Stomach (tissue), 8 donors: ENCODE measurements at regions not wholly inside any gene's neighbourhood (a gene's known extent, or its start where the extent isn't known, plus 50 kb on each side); places are given as distances from the start of the nearest gene placed in this dataset.

Experiments
- DNase-seq, 2 donors: peaks; one replicate each; pipeline versions ENCODE4 v3.0.0 to v3.0.0-alpha.2; 2013 to 2019
- H3K27ac ChIP-seq, 5 donors: fragments of 200-600 bp in 4 of 5; sonication (generic) in 4 of 5; one replicate each; pipeline ENCODE4 v1.5.1; 2013 to 2019; ENCODE audit warnings: mild to moderate bottlenecking in 1 of 5, moderate library complexity in 1 of 5
- H3K27me3 ChIP-seq, 3 donors: fragments of 200-600 bp; sonication (generic); one replicate each; pipeline ENCODE4 v1.5.1; 2017 to 2019; ENCODE audit warnings: mixed run types in 1 of 3
- H3K36me3 ChIP-seq, 4 donors: fragments of 200-600 bp; sonication (generic); 1 replicate in 3 of 4; 2 replicates in 1 of 4; pipeline ENCODE4 v1.5.1; 2016 to 2019
- H3K4me1 ChIP-seq, 4 donors: fragments of 200-600 bp; sonication (generic); one replicate each; pipeline ENCODE4 v1.5.1; 2016 to 2019
- H3K4me3 ChIP-seq, 4 donors: fragments of 200-600 bp; sonication (generic) in 3 of 4; one replicate each; pipeline ENCODE4 v1.5.1; 2016 to 2019; ENCODE audit warnings: mild to moderate bottlenecking in 1 of 4
- H3K9me3 ChIP-seq, 4 donors: fragments of 200-600 bp; sonication (generic); one replicate each; pipeline ENCODE4 v1.5.1; 2016 to 2019
- CTCF ChIP-seq, 7 experiments: fragments of 450-650 bp in 4 of 7; fragments of 200-600 bp in 3 of 7; sonication (generic) in 3 of 7; IDR thresholded peaks; one replicate each; pipeline ENCODE4 v1.5.1; 2016 to 2019; ENCODE audit warnings: antibody characterized with exemption in 7 of 7, control low read depth in 2 of 7, mild to moderate bottlenecking in 1 of 7
- EP300 ChIP-seq: sonication (generic); formaldehyde crosslinking; IDR thresholded peaks from one replicate; pipeline ENCODE4 v1.6.1; 2017; ENCODE audit warnings: antibody characterized with exemption
- POLR2A ChIP-seq, 4 donors: fragments of 450-650 bp; IDR thresholded peaks; one replicate each; pipeline ENCODE4 v1.6.1; 2016; ENCODE audit warnings: antibody characterized with exemption in 4 of 4, control low read depth in 2 of 4, mild to moderate bottlenecking in 1 of 4, moderate library complexity in 1 of 4
- POLR2AphosphoS5 ChIP-seq, 3 donors: sonication (generic); formaldehyde crosslinking; IDR thresholded peaks; one replicate each; pipeline ENCODE4 v1.6.1; 2016; ENCODE audit warnings: antibody characterized with exemption in 3 of 3
- WGBS, 5 donors: extraction: QIAGEN DNeasy Blood & Tissue Kit in 3 of 5; methylation state at CpG; one replicate each; pipeline versions ENCODE4 v1.1.5 to v1.1.7; 2013 to 2018; 5-methylcytosine and 5-hydroxymethylcytosine counted together
- intact Hi-C: fragments of 100-400 bp; cut with DNase I; formaldehyde crosslinking; loops from one replicate; pipeline ENCODE4 v1.15.1; 2023; ENCODE audit warnings: low total_unique reads
- donor health status: healthy with polysubstance abuse.
- donor health status: Bipolar disorder and iron deficiency.
- donor health status: healthy.

GRCh38 chr12:23340351-23340750 is 609.1 kb downstream of the SOX5 start:
- Histone ChIP-seq H3K36me3 (no peaks in the 10 kb centered on the region), H3K4me1 (no peaks in the 10 kb centered on the region), H3K4me3 (no peak overlapping the region), H3K9me3 (no peaks in the 10 kb centered on the region), H3K27ac (no peak overlapping the region), H3K27me3 (no peaks in the 10 kb centered on the region)
- TF ChIP-seq POLR2AphosphoS5 (IDR thresholded peaks at IDR 0.05) = no peak
- no peak for TF ChIP-seq EP300
- no peak for TF ChIP-seq POLR2A (IDR thresholded peaks at IDR 0.05)
- WGBS, 5 donors = 56 to 73% (median 65%) methylated on average over 1 of the region's 1 CpG
- DNase-seq = no peak
- intact Hi-C loops = no loop called here

GRCh38 chr12:23342407-23342806 is 607.1 kb downstream of the SOX5 start:
- TF ChIP-seq POLR2AphosphoS5 (IDR thresholded peaks at IDR 0.05) = no peak
- TF ChIP-seq CTCF (IDR thresholded peaks at IDR 0.05) = no peak
- no peak for TF ChIP-seq POLR2A (IDR thresholded peaks at IDR 0.05)
- no peak for TF ChIP-seq EP300
- no peak for DNase-seq
- Histone ChIP-seq H3K4me1 (no peaks in the 10 kb centered on the region), H3K4me3 (no peak overlapping the region), H3K9me3 (no peaks in the 10 kb centered on the region), H3K36me3 (no peaks in the 10 kb centered on the region), H3K27ac (no peak overlapping the region), H3K27me3 (no peaks in the 10 kb centered on the region)
- intact Hi-C loops = no loop called here
- WGBS, 5 donors = 66 to 93% (median 82%) methylated on average over 1 of the region's 1 CpG

GRCh38 chr12:23349564-23349963 is 599.9 kb downstream of the SOX5 start:
- TF ChIP-seq CTCF (IDR thresholded peaks at IDR 0.05) (no peak), EP300 (no peak), POLR2AphosphoS5 (IDR thresholded peaks at IDR 0.05) (no peak), POLR2A (IDR thresholded peaks at IDR 0.05) (no peak)
- no peaks in the 10 kb centered on the region for H3K27me3 ChIP-seq
- no peaks in the 10 kb centered on the region for H3K9me3 ChIP-seq
- no peak for DNase-seq
- H3K27ac ChIP-seq = no peak overlapping the region
- no peak overlapping the region for H3K4me3 ChIP-seq
- H3K4me1 ChIP-seq = no peaks in the 10 kb centered on the region
- H3K36me3 ChIP-seq = no peaks in the 10 kb centered on the region
- 41 to 54% (median 48%) methylated on average over 3 of the region's 3 CpGs for WGBS, 5 donors
- intact Hi-C loops = no loop called here

- no peak overlapping the region for H3K27ac ChIP-seq
- no peaks in the 10 kb centered on the region for H3K27me3 ChIP-seq
- H3K4me1 ChIP-seq = no peaks in the 10 kb centered on the region
- H3K9me3 ChIP-seq = no peaks in the 10 kb centered on the region
- intact Hi-C loops = no loop called here
- no peak for DNase-seq
- WGBS, 5 donors = 70 to 91% (median 82%) methylated on average over 2 of the region's 2 CpGs
- TF ChIP-seq POLR2A (IDR thresholded peaks at IDR 0.05) (no peak), POLR2AphosphoS5 (IDR thresholded peaks at IDR 0.05) (no peak), CTCF (IDR thresholded peaks at IDR 0.05) (no peak), EP300 (no peak)
- no peaks in the 10 kb centered on the region for H3K36me3 ChIP-seq
- no peak overlapping the region for H3K4me3 ChIP-seq
Observed at GRCh38 chr12:23350808-23351207, 598.7 kb downstream of the SOX5 start.

GRCh38 chr12:23352670-23353069 is 596.8 kb downstream of the SOX5 start:
- Histone ChIP-seq H3K36me3 (no peaks in the 10 kb centered on the region), H3K4me3 (no peak overlapping the region), H3K9me3 (no peaks in the 10 kb centered on the region), H3K27me3 (no peaks in the 10 kb centered on the region), H3K4me1 (no peaks in the 10 kb centered on the region), H3K27ac (no peak overlapping the region)
- TF ChIP-seq EP300 (no peak), CTCF (IDR thresholded peaks at IDR 0.05) (no peak), POLR2A (IDR thresholded peaks at IDR 0.05) (no peak), POLR2AphosphoS5 (IDR thresholded peaks at IDR 0.05) (no peak)
- WGBS, 5 donors = 85 to 92% (median 90%) methylated on average over 2 of the region's 2 CpGs
- intact Hi-C loops = no loop called here
- no peak for DNase-seq
